ENCODE measurements at regions not wholly inside any gene's neighbourhood (a gene's known extent, or its start where the extent isn't known, plus 50 kb on each side); places are given as distances from the start of the nearest gene placed in this dataset.

DNA sequence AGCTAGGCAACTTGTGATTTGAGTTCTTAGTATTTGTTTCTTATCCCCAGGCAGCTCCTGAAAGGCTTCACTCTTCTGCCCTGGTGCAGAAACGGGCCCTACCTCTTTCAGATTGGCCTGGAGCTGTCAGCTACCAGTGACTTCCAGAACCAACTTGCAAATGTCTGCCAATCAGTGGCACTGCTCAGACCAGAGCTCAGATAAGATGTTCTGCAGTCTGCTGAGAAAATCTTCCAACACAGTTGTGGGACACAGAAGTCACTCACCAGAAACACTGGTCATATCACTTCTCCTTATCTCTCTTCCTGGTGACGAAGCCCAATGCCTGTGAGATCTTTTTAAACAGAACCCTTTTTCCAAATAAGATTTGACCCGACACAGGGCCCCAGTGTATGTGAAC lies 81.9 kb upstream of the DUSP5 start:
- TF ChIP-seq, protein P1, sequence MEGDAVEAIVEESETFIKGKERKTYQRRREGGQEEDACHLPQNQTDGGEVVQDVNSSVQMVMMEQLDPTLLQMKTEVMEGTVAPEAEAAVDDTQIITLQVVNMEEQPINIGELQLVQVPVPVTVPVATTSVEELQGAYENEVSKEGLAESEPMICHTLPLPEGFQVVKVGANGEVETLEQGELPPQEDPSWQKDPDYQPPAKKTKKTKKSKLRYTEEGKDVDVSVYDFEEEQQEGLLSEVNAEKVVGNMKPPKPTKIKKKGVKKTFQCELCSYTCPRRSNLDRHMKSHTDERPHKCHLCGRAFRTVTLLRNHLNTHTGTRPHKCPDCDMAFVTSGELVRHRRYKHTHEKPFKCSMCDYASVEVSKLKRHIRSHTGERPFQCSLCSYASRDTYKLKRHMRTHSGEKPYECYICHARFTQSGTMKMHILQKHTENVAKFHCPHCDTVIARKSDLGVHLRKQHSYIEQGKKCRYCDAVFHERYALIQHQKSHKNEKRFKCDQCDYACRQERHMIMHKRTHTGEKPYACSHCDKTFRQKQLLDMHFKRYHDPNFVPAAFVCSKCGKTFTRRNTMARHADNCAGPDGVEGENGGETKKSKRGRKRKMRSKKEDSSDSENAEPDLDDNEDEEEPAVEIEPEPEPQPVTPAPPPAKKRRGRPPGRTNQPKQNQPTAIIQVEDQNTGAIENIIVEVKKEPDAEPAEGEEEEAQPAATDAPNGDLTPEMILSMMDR (IDR thresholded peaks at IDR 0.05; ENCODE audit: control insufficient read depth, insufficient read depth, low read depth, low read length, missing control alignments): no peak
- H3K4me3 ChIP-seq (ENCODE audit: control insufficient read depth, low read depth, low read length): no peak overlapping the region

DNA sequence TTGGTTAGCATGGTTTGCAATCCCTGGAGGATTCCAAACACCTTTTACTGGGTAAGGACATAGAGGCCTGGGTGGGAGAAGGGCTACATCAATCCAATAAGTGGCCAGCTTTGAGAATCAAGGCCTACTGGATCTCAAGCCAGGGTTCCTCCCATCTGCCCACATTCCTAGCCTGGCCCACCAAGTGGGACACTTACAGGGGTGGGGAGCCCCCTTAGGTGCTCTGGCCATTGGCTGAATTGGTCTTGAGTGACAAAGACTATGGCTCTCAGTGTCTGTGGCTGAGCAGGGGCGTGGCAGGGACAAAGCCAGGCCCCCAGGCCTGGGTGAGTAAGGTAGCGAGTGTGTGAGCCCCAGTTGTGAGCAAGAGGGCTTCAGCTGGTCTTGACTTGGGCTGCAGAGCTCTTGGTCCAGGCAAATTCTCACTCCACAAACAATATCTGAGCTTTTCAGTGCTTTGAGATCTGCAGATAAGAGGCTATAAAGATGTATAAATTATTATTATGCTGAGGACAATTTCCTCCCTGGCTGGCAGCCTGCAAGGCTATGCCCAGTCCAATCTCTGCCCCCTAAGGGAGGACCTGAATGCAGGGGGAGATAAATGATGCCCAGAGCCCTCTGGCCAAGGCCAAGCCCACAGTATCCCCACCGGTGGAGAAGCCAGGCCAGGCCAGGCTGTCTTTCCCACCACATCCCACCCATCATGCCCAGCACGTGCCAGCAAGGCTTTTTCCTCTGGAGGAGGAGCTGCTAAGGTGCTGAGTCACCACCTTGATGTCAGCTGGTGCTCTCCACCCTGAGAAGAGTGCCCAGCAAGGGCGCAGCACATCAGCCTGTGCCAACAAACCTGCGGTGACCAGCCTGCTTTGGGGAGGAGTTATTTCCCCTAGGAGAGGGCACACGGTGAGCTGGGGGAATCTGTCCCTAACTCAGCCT lies 80.7 kb upstream of the DUSP5 start:
- DNase-seq (ENCODE audit: low read depth): no peak
- no peak overlapping the region for H3K4me3 ChIP-seq (ENCODE audit: control insufficient read depth, low read depth, low read length)
- TF ChIP-seq, protein P1 (IDR thresholded peaks at IDR 0.05; ENCODE audit: control insufficient read depth, insufficient read depth, low read depth, low read length, missing control alignments): no peak

More for the DNA sequence above, 81.9 kb upstream of the DUSP5 start:
- no peak for DNase-seq (ENCODE audit: low read depth)

DNA sequence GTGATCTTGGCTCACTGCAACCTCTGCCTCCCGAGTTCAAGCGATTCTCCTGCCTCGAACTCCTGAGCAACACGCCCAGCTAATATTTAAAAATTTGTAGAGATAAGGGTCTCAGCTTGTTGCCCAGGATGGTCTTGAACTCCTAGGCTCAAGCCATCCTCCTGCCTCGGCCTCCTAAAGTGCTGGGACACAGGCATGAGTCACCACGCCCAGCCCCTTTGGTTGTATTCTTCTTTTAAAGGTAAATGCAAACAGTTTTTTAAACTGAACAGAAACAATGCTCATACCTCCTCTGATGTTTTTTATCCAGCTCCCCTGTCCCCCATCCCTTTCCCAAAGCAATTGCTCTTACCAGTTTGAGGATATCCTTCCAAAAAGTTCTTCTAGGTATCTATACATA lies 79.5 kb upstream of the DUSP5 start:
- H3K4me3 ChIP-seq (ENCODE audit: control insufficient read depth, low read depth, low read length): no peak overlapping the region
- no peak for DNase-seq (ENCODE audit: low read depth)

DNA sequence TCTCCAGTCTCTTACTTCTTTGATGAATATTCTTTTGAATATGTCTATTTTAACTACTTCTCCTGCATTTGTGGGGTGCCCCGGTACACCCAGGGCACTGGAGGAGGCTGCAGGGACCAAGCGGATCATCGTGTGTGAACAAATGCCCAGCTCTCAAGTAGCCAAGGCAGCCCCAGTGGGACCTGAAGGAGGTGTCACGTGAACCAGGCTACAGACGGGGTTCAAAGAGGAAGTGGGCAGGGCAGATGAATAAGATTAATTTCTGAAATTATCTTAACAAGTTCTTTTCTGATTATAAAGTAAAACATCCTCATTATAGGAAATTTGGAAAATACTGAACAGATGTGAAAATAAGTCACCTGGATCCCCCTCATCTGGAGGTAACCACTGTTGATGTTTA lies 78.4 kb upstream of the DUSP5 start:
- H3K4me3 ChIP-seq (ENCODE audit: control insufficient read depth, low read depth, low read length): no peak overlapping the region
- TF ChIP-seq, protein P1 (IDR thresholded peaks at IDR 0.05; ENCODE audit: control insufficient read depth, insufficient read depth, low read depth, low read length, missing control alignments): no peak
- DNase-seq (ENCODE audit: low read depth): no peak

More for the DNA sequence above, 79.5 kb upstream of the DUSP5 start:
- TF ChIP-seq, protein P1 (IDR thresholded peaks at IDR 0.05; ENCODE audit: control insufficient read depth, insufficient read depth, low read depth, low read length, missing control alignments): no peak

DNA sequence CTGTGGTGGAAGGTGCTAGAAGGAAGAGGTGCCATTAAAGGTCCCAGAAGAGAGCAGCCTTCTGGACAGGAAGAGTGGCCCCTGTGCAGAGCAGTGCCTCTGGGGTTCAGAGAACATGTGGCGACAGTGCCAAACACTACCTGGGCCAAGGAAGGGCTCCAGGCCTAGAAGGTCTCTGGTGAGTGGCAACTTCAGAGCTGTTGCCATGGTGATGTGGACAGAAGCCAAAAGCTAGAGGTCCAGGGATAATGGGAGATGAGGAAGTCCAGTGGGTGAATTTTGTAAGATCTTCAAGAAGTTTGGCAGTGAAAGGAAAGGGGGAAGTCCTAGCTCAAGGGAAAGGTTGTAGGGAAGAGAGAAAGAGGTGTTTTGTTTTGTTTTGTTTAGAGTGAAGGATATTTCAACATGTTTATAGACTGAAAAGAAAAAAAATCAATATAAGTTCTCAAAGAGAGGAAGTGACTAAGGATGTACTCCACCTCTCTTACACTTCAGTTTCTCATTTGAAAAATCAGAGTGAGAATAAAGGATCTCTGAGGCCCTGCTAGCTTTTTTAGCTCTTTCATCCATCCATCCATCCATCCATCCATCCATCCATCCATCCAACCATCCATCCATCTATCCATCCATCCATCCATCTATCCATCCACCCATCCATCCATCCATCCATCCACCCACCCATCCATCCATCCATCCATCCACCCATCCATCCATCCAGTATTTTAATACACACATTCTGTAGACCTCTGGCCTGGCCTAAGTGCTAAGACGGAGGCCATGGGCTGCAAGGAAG lies 77.1 kb upstream of the DUSP5 start:
- TF ChIP-seq, protein P1 (IDR thresholded peaks at IDR 0.05; ENCODE audit: control insufficient read depth, insufficient read depth, low read depth, low read length, missing control alignments): no peak
- no peak for DNase-seq (ENCODE audit: low read depth)
- no peak overlapping the region for H3K4me3 ChIP-seq (ENCODE audit: control insufficient read depth, low read depth, low read length)

DNA sequence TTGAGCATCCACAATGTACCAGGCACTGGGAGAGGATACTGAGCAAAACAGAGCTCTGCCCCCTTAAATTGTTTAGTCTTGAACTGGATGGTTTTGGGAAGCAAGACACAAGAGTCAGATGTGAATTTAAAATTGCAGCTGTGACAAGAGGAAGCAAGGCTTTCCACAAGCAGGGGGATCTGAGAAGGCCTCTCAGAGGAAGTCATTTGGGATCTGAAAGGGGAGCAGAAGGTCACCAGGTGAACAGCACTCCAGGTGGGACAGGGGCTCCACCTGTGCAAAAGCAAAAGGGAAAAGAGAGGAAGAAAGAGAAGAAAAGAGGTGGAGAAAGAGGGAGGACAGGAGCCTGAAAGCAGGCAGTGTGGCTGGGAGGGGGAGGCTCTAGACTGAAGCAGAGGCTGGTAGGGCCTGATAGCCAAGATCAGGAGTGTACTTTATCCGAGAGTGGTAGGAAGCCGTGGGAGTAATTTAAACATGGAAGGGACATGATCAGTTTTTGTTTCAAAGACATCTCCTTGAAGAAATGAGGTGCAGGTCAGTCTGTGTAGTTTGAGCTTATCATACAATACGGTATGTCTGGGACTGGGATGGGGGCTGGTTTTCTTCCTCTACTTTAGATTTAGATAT lies 76.1 kb upstream of the DUSP5 start:
- TF ChIP-seq, protein P1 (IDR thresholded peaks at IDR 0.05; ENCODE audit: control insufficient read depth, insufficient read depth, low read depth, low read length, missing control alignments): no peak
- H3K4me3 ChIP-seq (ENCODE audit: control insufficient read depth, low read depth, low read length): no peak overlapping the region
- no peak for DNase-seq (ENCODE audit: low read depth)
